Upper lobe of left lung (tissue), 6 donors: ENCODE measurements at regions not wholly inside any gene's neighbourhood (a gene's known extent, or its start where the extent isn't known, plus 50 kb on each side); places are given as distances from the start of the nearest gene placed in this dataset.

Source experiments
- ATAC-seq, 2 donors: fragments of 200-7000 bp; cut with Tn5 transposase; one replicate each; pipeline ENCODE4 v1.9.1; 2022; ENCODE audit warnings: mild to moderate bottlenecking in 2 of 2, moderate library complexity in 2 of 2; ENCODE audit not compliant: low FRiP score in 2 of 2
- DNase-seq, 2 donors: peaks; one replicate each; pipeline ENCODE4 v3.0.0-alpha.2; 2019 to 2020
- H3K27ac ChIP-seq, 4 donors: fragments of 200-600 bp; sonication (generic); one replicate each; pipeline ENCODE4 v1.5.1; 2016 to 2019
- H3K27me3 ChIP-seq, 4 donors: fragments of 200-600 bp; sonication (generic); one replicate each; pipeline ENCODE4 v1.5.1; 2017 to 2019
- H3K36me3 ChIP-seq, 4 donors: fragments of 200-600 bp; sonication (generic); one replicate each; pipeline ENCODE4 v1.5.1; 2016 to 2019
- H3K4me1 ChIP-seq, 4 donors: fragments of 200-600 bp; sonication (generic); one replicate each; pipeline ENCODE4 v1.5.1; 2018 to 2019
- H3K4me3 ChIP-seq, 4 donors: fragments of 200-600 bp; sonication (generic); one replicate each; pipeline ENCODE4 v1.5.1; 2017 to 2019; ENCODE audit warnings: mild to moderate bottlenecking in 2 of 4, moderate library complexity in 1 of 4
- H3K9me3 ChIP-seq, 4 donors: fragments of 200-600 bp; sonication (generic); one replicate each; pipeline ENCODE4 v1.5.1; 2018 to 2019
- EP300 ChIP-seq, 4 donors: sonication (generic); formaldehyde crosslinking; IDR thresholded peaks; one replicate each; pipeline ENCODE4 v1.5.1; 2017; ENCODE audit warnings: antibody characterized with exemption in 4 of 4, control low read depth in 2 of 4
- POLR2A ChIP-seq, 4 donors: fragments of 450-650 bp; IDR thresholded peaks; one replicate each; pipeline ENCODE4 v1.5.1; 2016 to 2017; ENCODE audit warnings: antibody characterized with exemption in 4 of 4, mild to moderate bottlenecking in 2 of 4
- POLR2AphosphoS5 ChIP-seq, 2 donors: sonication (generic); formaldehyde crosslinking; IDR thresholded peaks; one replicate each; pipeline ENCODE4 v1.5.1; 2017; ENCODE audit warnings: antibody characterized with exemption in 2 of 2
- WGBS, 2 donors: methylation state at CpG; one replicate each; pipeline ENCODE4 v1.1.5; 2017 to 2018; 5-methylcytosine and 5-hydroxymethylcytosine counted together
- TF ChIP-seq, protein P1 (sequence below), 6 experiments: fragments of 450-650 bp in 4 of 6; fragments of 200-600 bp in 2 of 6; sonication (generic) in 2 of 6; IDR thresholded peaks; one replicate each; pipeline ENCODE4 v1.5.1; 2016 to 2019; ENCODE audit warnings: antibody characterized with exemption in 6 of 6
- donor health status: DM: no; HTN: no; CAD: no; lungs with moderate emphysema.
- donor health status: DM: no; HTN: yes; CAD: no; lungs with severe emphysema.

DNA sequence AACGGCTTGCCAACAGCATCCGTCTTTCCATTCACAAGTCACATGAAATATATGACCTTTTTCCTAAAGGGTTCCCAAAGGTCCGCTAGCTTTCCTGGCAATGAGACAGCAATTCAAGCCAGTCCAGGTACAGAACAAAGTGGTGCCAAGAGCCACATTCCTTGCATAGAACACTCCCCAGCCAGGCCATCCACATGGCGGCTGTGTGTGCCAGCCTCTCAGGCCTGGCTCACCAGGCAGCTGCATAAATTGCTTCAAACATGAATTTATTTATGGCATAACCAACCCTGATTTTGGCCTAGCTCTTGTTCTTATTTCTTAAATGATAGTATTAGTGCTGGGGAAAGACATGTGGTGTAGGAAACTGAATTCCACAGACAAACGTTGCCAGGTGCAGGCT lies 63.7 kb upstream of the CREB5 start:
- no peaks in the 10 kb centered on the region for H3K36me3 ChIP-seq
- H3K27me3 ChIP-seq: no peaks in the 10 kb centered on the region
- 57 to 70% methylated on average over 5 of the region's 5 CpGs for WGBS, 2 donors
- peak; percentile 15 to 30 for DNase-seq
- H3K4me3 ChIP-seq: no peak overlapping the region
- H3K27ac ChIP-seq: no peak overlapping the region
- TF ChIP-seq POLR2AphosphoS5 (IDR thresholded peaks at IDR 0.05): no peak
- TF ChIP-seq POLR2A (IDR thresholded peaks at IDR 0.05): no peak
- TF ChIP-seq, protein P1, sequence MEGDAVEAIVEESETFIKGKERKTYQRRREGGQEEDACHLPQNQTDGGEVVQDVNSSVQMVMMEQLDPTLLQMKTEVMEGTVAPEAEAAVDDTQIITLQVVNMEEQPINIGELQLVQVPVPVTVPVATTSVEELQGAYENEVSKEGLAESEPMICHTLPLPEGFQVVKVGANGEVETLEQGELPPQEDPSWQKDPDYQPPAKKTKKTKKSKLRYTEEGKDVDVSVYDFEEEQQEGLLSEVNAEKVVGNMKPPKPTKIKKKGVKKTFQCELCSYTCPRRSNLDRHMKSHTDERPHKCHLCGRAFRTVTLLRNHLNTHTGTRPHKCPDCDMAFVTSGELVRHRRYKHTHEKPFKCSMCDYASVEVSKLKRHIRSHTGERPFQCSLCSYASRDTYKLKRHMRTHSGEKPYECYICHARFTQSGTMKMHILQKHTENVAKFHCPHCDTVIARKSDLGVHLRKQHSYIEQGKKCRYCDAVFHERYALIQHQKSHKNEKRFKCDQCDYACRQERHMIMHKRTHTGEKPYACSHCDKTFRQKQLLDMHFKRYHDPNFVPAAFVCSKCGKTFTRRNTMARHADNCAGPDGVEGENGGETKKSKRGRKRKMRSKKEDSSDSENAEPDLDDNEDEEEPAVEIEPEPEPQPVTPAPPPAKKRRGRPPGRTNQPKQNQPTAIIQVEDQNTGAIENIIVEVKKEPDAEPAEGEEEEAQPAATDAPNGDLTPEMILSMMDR (IDR thresholded peaks at IDR 0.05): no peak
- no peak for TF ChIP-seq EP300 (IDR thresholded peaks at IDR 0.05)
- H3K9me3 ChIP-seq: no peaks in the 10 kb centered on the region
- no peaks in the 10 kb centered on the region for H3K4me1 ChIP-seq
- ATAC-seq: no peak

DNA sequence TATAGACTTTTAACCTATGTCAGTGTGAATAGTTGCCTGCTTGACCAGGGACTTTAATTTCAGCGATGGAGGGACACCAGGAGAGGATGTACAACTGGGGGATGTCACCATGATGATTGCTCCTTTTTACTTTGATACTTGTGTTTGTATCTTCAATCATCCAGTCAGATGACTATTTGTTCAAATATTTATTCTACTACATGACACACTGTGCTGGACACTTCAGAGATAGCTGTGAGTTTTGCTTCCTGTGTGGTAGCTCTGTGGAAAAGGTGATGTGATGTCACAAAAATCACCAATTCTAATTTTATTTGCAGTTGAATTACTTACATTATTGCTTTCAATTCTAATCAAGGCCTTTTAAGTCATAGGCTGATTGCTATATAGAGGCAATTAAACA lies 62.7 kb upstream of the CREB5 start:
- no peaks in the 10 kb centered on the region for H3K9me3 ChIP-seq
- WGBS, 2 donors: 85 to 95% methylated on average over 1 of the region's 1 CpG
- H3K36me3 ChIP-seq: no peaks in the 10 kb centered on the region
- no peak overlapping the region for H3K4me3 ChIP-seq
- TF ChIP-seq EP300 (IDR thresholded peaks at IDR 0.05) (no peak), POLR2A (IDR thresholded peaks at IDR 0.05) (no peak), POLR2AphosphoS5 (IDR thresholded peaks at IDR 0.05) (no peak)
- TF ChIP-seq, protein P1 (IDR thresholded peaks at IDR 0.05): no peak
- H3K4me1 ChIP-seq: no peaks in the 10 kb centered on the region
- DNase-seq: no peak
- no peaks in the 10 kb centered on the region for H3K27me3 ChIP-seq
- no peak overlapping the region for H3K27ac ChIP-seq
- ATAC-seq: no peak

DNA sequence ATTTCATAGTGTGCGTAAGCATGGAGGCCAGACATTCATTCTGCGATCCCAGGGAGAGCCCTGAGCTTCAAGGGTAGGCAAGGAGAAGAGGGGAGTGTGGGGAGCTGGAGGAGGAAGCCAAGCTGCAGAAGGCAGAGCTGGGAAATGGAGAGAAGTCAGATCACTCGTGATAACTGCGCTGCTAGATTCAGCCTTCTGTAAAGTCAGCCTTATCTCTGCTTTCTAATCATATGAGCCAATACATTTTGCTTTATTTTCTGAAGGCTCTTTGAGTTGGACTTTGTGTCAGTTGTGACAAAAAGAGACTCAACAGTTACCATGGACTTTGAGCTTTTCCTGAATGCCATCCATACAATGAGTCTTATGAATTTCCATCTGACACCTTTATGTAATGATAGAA lies 61.7 kb upstream of the CREB5 start:
- Histone ChIP-seq H3K4me3 (no peak overlapping the region), H3K27me3 (no peaks in the 10 kb centered on the region), H3K27ac (no peak overlapping the region), H3K4me1 (no peaks in the 10 kb centered on the region), H3K9me3 (no peaks in the 10 kb centered on the region), H3K36me3 (no peaks in the 10 kb centered on the region)
- DNase-seq (no peak), ATAC-seq (no peak)
- 97% methylated on average over 4 of the region's 4 CpGs for WGBS, 2 donors
- TF ChIP-seq EP300 (IDR thresholded peaks at IDR 0.05): no peak
- TF ChIP-seq POLR2AphosphoS5 (IDR thresholded peaks at IDR 0.05): no peak
- TF ChIP-seq POLR2A (IDR thresholded peaks at IDR 0.05): no peak
- TF ChIP-seq, protein P1 (IDR thresholded peaks at IDR 0.05): no peak

DNA sequence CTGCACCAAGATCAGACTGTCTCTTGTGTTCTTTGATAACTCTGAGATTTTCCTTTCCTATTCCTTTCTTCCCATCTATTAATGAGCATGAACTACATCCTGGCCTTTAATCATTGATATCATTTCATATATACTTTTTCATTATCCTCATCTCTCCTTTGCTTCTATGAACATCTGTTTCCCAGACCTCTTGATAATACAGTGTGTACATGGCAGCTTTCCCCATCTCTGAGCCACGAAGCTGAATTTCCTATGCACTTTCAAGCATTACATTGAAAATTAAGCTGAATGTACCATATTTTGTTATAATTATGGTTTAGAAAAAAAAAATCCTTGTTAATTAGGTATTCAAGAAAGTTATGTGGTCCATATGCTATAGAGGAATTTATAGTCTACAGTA lies 60.9 kb upstream of the CREB5 start:
- no peaks in the 10 kb centered on the region for H3K9me3 ChIP-seq
- no peaks in the 10 kb centered on the region for H3K4me1 ChIP-seq
- H3K27me3 ChIP-seq: no peaks in the 10 kb centered on the region
- ATAC-seq (no peak), DNase-seq (no peak)
- WGBS, 2 donors: 79 to 81% methylated on average over 1 of the region's 1 CpG
- TF ChIP-seq POLR2AphosphoS5 (IDR thresholded peaks at IDR 0.05) (no peak), EP300 (IDR thresholded peaks at IDR 0.05) (no peak), POLR2A (IDR thresholded peaks at IDR 0.05) (no peak)
- TF ChIP-seq, protein P1 (IDR thresholded peaks at IDR 0.05): no peak
- no peak overlapping the region for H3K27ac ChIP-seq
- H3K36me3 ChIP-seq: no peaks in the 10 kb centered on the region
- H3K4me3 ChIP-seq: no peak overlapping the region

DNA sequence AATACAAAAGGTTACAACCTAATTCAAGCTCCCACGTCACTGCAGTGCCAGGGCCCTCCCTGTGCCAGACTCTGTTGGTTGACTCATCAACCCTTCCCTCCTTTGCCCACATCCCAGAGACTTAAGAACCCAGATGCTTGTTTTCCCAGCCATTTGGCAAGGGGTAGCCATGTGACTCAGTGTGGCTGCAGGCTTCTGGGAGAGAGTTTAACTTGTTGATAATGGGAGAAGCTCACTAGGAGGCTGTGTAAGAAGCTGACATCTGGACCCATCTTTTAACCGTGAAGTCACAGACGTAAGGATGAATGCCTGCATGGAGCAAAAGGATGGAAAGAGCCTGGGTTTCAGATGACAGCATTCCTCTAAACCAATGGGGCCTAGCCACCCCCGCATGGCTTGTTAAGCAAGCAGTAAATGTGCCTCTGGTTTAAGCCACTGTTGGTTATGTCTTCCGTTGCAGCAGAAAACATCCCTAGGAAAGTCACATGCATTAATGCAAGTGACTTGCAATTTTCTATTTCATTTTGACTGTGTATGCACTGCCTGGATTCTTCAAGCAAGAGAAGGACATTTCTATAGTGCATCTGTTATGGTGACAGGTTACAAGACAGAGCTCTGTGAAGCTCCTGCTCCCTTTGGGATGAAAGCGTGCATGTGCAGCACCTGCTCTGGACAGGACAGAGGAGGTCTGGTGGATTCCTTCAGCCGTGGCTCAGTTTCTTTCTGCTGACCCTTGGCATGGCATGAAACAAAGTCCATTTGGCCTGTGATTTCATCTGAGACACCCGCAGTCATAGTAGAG lies 57.5 kb upstream of the CREB5 start:
- TF ChIP-seq POLR2AphosphoS5 (IDR thresholded peaks at IDR 0.05) (no peak), POLR2A (IDR thresholded peaks at IDR 0.05) (no peak), EP300 (IDR thresholded peaks at IDR 0.05) (no peak)
- TF ChIP-seq, protein P1 (IDR thresholded peaks at IDR 0.05): no peak
- H3K27ac ChIP-seq: no peak overlapping the region
- 91 to 94% methylated on average over 8 of the region's 8 CpGs for WGBS, 2 donors

More for the DNA sequence above, 57.5 kb upstream of the CREB5 start:
- no peaks in the 10 kb centered on the region for H3K27me3 ChIP-seq
- ATAC-seq (peak in 1 of 2 donors; percentile 22), DNase-seq (no peak)
- H3K4me1 ChIP-seq: no peaks in the 10 kb centered on the region
- no peaks in the 10 kb centered on the region for H3K9me3 ChIP-seq
- no peak overlapping the region for H3K4me3 ChIP-seq
- no peaks in the 10 kb centered on the region for H3K36me3 ChIP-seq
